HG03520 (cell line): ENCODE measurements at regions not wholly inside any gene's neighbourhood (a gene's known extent, or its start where the extent isn't known, plus 50 kb on each side); places are given as distances from the start of the nearest gene placed in this dataset.
"Not testable (repeated sequence)": the region's sequence is repeated elsewhere in the genome, so short reads cannot be mapped to it uniquely, and the experiment has no call there.

Source experiments
- ATAC-seq: cut with Tn5 transposase; IDR thresholded peaks from one replicate; pipeline ENCODE4 v1.9.1; 2021; ENCODE audit warnings: mild to moderate bottlenecking, moderate library complexity; ENCODE audit not compliant: unreplicated experiment

DNA sequence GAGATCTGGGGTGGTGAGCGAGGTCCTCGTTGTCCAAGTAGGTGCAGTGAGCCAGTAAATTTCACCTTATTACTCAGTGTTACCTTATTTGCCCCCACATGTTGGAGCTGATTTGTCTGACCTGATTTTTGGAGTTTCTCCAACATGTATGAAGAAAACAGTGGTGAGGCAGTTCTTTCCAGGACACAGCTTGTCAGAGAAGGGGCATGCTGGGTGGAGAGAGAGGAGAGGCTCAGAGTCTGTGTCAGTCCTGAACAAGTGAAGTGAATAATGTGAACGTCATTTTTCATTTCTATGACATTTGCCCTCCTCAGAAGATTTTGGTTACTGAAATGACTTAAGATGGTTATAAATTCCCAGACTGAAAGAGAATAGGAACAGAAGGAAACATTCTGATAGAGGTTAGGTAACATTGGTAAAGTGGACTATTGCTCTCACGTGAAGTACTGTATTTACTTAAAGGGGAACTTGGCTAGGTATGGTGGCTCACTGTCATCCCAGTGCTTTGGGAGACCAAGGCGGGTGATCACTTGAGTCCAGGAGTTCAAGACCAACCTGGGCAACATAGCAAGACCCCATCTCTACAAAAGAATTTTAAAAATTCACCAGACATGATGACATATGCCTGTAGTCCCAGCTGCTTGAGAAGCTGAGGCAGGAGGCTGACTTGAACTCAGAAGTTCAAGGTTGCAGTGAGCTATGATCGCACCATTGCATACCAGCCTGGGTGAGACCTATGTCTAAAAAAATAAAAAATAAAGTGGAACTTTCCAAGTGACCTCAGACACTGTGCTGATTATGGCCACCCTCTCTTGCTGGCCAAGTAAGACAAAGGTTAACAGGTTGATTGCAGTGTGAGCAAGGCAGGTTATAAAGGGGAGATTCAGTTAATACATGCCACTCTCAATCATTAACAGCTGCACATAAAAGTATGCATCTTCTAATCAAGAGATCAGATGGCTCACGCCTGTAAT lies 184.3 kb downstream of the EDN1 start:
- no peak for ATAC-seq

DNA sequence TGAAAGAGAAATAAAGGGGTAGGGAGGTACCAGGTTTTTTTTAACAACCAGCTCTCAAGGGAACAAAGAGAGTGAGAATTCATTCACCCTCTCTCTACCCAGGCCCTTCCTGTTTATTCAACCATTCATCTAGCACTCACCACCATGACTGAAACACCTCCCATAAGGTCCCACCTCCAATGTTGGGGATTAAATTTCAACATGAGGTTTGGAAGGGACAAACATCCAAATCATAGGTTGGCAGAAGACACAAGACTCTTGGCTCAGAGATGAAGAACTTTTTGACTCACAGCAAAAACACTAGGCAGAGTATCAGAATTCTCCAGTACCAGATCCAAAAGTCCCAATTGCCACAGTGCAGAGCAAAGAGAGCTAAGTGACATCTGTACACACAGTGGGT lies 186.3 kb downstream of the EDN1 start:
- no peak for ATAC-seq

DNA sequence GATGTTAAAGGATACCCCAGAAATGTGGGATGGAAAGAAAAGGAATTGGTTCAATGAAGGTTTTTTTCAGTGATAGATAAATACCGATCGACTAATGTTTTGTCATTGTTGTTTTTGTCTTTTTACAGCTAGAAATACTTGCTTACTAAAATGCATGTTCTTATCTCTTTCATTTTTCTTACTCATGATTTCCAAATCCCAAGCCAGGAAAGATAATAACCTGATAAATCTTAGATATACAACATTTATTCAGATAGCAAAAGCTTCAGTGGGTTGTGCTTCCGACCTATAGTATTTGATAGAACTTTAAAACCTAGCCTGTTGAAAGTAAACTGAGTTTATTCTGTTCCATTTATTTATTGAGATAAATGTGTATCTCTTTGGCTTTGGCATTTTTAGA lies 187.5 kb downstream of the EDN1 start:
- ATAC-seq = no peak

DNA sequence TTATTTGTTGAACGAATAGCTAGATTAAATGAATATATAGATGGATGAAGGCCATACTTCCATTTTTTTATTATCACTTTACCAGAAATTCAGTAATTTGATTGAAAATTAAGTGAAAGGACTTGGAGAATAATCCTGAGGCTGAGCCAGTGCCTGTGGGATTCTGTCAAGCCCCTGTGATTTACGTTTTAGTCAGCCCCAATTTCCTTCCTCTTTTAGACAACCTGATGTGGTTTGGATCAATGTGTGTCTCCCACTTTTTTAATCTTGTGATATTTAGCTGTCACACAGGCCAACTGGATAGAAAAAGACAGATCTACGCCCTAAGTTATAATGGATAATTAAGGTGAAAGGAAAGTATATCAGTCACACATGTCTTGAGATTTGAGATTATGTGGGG lies 188.8 kb downstream of the EDN1 start:
- ATAC-seq = no peak

DNA sequence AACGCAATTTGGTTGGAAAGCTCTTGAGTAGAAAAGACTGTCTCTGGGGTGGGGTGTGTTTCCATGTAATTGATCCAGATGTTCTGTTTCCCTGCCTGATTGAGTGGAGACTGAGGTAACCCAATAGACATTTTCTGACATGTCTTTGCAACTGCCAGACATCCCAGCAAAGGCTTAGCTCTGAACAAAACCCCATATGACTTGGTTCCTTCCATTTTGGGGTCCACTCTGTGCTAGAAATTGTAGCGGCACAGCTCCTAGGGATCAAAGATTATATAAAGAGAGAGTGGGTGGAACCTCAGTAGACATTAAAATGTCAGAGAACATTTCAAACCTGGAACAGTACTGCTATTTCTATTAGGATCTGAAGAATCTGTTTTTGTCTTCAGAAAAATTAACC lies 189.3 kb downstream of the EDN1 start:
- ATAC-seq = no peak

DNA sequence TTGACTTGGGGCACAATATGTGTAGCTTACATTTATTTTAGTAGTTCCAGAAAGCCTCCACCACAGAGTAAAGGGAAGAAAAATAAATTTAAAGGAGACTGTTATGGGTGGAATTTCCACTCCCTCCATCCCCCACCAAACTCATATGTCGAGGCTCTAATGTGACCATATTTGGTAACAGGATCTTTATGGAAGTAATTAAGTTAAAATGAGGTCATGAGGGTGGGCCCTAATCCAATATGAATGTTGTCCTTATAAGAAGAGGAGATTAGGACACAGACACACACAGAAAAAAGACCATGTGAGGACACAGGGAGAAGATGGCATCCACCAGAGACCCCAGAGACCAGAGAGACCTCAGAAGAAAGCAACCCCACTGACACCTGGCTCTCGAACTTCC lies 189.7 kb downstream of the EDN1 start:
- no peak for ATAC-seq

DNA sequence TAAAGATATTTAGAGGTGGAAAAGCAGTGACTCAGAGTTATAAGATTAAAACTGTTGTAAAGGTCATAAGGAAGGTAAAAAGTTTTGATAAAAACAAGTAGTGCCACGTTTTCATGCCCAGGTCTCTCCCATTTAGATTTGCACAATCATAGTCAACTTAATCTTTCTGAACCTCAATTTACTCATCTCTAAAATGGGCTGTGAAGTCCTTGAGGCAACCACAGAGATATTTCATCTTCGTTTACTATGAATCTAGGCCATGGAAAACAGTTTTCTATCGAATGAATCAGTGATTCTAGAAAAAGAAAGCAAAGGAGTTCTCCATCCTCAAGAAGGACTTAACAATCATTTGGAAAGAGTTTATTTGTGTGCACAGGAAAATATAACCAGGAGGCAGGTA lies 190.2 kb downstream of the EDN1 start:
- no peak for ATAC-seq

DNA sequence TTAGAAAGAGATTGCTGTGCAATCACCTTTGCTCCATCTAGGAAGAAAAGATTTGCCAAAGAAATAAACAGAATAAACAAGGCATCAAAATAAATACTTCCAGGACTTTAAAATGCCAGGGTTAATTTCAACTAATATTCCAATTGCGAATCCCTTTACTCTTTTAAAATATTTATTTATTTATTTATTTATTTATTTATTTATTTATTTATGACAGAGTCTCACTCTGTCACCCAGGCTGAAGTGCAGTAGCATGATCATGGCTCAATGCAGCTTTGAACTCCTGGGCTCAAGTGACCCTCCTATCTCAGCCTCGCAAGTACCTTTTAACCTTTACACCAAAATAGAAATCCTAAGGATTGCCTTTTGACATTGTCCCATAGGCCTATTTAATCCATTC lies 191.1 kb downstream of the EDN1 start:
- no peak for ATAC-seq

DNA sequence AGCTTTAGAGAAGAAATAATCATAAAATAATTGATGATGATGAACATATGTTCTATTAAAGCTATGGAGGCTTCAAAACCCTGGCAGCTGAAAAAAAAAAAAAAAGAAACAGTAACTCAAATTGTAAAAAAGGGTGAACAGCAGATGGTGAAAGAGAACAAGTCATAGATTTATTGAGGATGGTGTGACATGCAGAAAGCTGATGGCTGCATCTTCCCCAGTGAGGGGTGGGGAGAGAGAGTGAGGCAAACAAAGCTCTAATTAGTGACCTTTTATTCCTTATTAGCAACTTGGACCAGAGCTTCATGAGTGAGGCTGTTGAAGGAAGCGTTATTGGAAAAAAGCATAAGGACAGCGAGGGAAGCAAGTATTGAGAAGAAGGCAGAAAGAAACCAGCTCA lies 191.7 kb downstream of the EDN1 start:
- ATAC-seq = no peak

DNA sequence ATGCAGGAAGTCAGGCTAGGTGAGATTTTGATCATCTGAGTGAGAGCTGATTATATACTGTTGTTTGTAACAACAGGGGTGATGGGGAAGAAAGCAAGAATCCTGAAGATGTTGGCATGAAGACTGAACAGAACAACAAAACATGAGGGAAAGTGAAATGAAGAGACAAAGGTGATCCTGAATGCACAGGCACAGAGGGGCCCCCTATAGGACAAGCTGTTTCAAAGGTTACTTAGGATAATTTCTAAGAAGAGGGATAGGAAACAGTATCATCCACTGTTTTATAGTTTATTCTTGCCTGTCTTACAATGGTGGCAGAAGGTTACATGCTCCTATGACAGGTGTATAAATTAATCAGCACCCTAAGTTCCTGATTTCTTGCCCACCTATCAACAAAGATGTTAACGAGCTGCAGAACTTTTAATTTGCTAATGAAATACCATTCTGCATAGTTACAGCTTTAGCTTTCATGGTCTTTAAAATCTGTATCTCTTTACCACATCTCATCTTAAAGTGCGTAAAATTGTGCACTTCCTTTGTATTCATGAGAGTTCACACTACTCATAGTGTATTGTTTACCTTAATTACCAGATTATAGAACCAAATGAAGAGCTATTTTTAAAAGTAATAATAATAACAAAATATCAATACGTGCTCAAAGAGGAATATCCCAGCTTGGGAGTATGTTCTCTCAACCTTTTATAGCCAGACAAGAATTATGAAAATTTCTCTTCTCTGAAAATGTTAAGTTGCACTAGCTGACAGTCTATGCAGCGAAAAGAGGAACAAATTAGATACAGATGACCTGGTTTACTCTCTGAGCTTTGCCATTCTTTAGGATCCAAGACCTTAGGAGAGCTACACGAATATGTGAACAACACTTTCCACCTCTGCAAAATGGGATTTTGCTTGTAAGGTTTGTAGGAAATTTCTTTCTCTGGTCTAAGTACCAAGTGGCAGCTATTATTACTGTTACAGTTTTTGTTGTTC lies 192.5 kb downstream of the EDN1 start:
- no peak for ATAC-seq

DNA sequence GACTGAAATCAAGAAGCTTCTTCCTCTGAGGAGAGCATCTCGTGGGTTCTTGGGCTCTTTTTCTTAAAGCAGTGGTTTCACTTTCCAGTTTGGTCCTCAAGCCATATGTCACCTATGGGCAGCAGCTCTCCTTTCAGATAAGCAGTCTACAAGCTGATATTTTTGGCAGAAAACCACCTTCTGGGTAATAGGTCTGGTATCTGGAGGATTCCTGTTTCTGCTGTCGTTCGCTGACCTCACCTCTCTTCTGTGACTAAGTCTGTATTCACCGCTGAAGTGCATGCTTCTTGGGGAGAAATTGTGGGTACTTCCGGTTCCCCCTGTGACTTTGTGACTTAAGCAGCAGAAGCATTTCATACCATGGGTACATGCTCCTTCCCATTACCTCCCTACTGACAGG lies 193.6 kb downstream of the EDN1 start:
- peak; percentile 46 for ATAC-seq

DNA sequence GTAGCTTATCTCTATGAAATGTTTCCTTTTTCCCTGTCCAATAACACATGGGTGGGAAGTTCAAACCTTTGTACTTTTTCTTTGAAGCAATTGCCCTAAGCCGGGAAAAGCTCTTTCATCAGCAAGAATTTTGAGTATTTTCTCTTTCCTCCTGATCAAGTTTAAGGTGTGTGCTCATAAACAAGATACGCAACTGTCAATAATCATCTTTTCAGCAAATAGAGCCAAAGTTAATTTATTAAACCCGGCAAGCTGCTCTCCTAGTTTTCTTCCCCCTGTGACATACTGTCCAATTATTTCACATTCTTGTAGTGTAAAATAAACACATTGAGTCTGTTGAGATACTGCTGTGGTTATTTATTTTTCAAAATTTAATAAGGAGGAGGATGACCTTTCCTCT lies 194.4 kb downstream of the EDN1 start:
- ATAC-seq = no peak

DNA sequence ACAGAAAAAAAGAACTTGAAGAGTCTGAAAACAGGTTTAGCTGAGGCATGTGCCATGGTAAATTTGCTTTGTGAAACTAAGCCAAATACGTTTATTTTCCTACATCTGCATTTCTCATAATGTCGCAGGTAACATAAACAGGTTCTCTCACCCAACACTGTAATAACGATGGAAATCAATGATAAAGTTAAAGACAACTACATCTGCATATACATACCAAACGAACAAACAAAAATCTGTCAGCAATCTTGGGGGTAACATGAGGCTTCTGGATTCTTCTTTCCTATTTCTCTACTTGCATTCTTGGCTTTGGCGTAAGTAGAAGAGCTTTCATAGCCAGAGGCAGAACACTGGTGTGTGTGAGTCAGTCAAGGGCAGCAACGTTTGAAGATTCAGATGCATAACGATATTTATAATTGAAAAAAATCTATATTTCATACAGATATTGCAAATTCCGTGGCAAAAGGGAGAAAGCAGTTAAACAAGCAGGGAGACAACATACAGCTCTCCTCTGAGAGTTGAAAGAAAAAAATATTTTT lies 195.1 kb downstream of the EDN1 start:
- ATAC-seq = no peak

DNA sequence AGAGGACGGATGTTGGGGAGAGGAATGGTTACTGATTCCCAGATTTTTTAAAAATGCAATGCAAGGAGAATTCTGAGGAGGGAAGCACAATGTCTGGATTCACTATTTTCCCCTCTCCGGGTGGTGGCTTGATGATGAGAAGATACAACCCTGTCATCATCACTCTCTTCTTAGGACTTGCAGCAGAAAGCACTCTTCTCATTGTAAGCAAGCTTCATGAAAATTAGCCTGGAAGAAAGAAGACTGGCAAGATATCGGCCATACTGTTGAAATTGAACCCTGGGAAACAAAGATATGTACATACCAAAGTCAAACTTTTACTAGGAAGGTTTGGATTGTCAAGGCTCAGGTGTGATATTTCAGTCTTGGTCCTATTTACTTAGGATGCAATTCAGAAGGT lies 195.7 kb downstream of the EDN1 start:
- no peak for ATAC-seq

DNA sequence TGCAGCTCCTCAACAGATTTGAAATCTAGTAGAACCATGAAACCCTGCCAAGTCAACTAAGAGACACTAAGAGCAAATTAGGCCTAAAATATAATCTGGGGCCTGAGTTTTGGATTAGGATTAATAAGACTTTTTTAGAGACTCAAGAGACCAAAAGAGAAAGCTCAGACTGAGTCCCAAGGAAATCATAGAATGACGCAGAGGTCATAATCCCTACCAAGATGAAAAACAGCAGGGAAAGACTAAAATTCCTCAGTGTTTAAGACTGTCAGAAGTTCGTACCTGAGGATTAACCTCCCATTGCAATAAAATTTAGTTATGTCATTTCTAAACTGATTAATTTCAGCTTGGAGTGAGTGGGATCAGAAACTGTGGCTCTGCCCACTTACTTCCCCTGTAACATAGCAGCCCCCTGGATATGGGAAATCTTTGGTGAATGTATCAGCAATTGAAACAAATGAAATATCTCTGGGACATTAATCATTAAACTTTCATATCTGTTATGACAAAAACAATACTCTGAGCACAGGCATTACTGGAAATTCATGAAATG lies 200.3 kb downstream of the EDN1 start:
- no peak for ATAC-seq

DNA sequence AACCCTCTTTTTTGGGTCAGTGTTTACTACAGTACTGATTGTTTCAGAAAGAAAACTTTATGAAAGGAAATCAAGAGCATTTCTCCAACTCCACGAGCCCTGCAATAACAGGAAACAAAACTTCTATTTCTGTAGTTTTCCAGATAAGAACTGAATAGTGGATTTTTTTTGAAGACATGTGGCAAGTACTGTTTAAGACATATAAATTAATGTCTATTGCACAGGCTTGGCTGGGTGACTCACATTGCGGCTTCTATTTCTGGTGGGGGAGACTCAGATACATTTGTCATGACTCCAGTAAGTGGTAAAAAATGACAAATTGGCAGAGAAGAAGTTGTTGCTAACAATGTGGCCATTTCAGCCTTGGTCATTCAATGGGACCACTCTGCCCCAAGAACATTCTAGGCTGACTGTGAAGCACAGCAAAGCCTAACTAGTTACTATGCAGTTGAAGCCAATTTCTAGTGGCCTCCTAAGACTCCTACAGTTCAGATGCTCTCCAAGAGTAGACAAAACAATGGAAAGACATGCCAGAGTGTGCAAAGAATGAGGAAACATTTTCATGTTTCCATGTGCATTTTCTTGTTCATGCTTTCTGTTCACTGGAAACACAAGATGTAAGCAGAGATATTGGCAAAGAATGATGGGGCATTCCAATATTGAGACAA lies 200.9 kb downstream of the EDN1 start:
- no peak for ATAC-seq

DNA sequence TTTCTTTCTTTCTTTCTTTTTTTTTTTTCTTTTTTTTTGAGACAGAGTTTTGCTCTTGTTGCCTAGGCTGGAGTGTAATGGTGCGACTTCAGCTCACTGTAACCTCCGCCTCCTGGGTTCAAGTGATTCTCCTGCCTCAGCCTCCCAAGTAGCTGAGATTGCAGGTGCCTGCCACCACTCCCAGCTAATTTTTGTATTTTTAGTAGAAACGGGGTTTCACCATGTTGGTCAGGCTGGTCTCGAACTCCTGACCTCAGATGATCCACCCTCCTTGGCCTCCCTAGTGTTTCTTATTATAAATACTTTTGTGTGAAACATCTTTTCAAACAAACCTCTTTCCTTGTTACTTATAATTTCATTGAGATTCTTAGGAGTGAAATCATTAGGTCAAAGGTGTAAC lies 202.8 kb downstream of the EDN1 start:
- not testable (repeated sequence) for ATAC-seq

DNA sequence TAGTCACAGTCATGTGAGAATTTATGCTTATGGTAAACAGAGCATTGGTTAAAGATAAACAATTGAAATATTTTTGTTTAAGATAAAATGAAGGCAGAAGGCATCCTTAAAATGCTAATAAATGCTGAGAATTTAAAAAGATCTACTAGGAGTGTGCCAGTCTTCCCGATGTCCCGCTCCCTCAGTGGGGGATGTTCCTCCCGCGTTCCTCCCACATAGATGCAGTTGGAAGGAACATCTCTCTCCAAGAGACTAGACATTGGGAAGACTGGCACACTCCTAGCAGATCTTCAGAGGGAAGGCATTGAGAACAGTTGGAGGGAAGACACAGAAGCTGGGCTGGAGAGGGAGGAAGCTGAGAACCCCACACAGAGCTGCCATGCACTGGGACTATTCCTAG lies 203.3 kb downstream of the EDN1 start:
- no peak for ATAC-seq

DNA sequence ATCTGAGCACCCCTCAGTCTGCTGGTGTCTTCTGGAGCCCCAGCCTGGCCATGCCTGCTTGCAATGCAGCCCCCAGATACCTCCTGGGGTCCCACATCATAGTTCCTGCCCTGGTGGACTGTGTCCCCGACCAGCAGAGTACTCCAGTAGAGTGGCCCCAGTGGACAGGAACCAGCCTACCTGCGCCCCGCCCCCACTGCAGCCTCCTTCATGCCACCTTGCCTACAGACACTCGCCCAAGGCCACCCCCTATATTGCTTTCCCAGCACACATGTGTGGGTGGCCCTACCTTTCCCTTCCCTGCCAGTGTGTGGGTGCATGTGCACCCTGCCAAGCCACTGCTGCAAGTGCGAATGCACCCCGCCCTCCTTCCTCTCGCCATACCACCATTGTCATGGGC lies 204.0 kb downstream of the EDN1 start:
- ATAC-seq = no peak

DNA sequence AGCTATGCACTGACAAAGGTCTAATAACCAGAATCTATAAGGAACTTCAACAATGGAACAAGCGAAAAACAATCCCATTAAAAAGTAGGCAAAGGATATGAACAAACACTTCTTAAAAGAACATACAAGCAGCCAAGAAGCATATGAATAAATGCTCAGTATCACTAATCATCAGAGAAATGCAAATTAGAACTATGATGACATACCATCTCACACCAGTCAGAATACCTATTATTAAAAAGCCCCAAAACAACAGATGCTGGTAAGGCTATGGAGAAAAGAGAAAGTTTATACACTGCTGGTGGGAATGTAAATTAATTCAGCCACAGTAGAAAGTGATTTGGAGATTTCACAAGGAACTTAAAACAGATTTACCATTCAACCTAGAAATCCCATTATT lies 211.8 kb downstream of the EDN1 start:
- ATAC-seq = no peak
